NCI-H2227 treated with DMSO at 0.1 percent for 48 hours (cell line): ENCODE measurements at regions not wholly inside any gene's neighbourhood (a gene's known extent, or its start where the extent isn't known, plus 50 kb on each side); places are given as distances from the start of the nearest gene placed in this dataset.

ENCODE experiments used
- DNase-seq: peaks from one replicate; lab custom pipeline; 2025; lab: John Stamatoyannopoulos, UW

GRCh38 chr2:111647359-111647758 is 236.6 kb downstream of the ANAPC1 start:
- no peak for DNase-seq

- DNase-seq = no peak
These were observed 232.0 kb downstream of the ANAPC1 start for GRCh38 chr2:111652038-111652437.

- no peak for DNase-seq
These were observed 231.3 kb downstream of the ANAPC1 start for GRCh38 chr2:111652681-111653080.

- DNase-seq = no peak
These were observed 230.8 kb downstream of the ANAPC1 start for GRCh38 chr2:111653103-111653624.

GRCh38 chr2:111653913-111654312 is 230.1 kb downstream of the ANAPC1 start:
- no peak for DNase-seq

DNA sequence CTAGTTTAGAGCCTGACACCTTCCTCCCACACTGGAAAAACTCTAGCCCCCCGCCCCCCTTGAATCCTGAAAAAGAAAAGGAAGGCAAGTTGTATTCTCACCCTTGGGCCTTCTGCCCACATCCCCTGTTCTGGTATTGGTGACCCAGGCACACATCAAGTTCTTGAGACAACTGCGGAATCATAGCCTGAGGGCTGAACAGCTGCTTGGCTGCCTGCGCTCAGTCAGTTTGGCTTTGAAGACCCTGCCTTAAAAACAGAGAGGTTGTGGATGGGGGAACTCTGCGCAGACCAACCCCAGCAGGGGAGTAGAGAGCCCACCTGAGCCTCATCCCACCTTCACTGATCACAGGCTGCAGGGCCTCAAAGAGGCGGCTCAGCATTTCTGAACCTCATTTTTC is 229.2 kb downstream of the ANAPC1 start:
- DNase-seq = no peak

- no peak for DNase-seq
These were observed 227.6 kb downstream of the ANAPC1 start for GRCh38 chr2:111656436-111656835.

DNA sequence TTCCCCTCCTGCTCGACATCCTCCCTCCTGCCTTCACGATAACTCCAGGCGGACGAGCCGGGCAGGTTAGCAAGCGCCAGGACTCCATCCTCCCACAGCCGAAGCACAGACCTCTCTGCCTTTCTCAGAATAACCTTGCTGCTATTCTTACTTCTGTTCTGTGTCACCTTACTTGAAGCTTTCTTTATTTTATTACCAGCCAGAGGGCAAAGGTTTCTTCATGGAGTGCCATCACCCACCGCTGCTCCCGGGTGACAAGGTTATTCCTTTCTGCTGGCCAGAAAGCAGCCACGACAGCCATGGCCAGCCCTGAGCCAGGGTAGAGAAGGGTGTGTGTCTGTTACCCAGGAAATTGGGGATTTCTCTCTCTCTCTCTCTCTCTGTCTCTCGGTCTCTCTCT is 227.1 kb downstream of the ANAPC1 start:
- no peak for DNase-seq

DNA sequence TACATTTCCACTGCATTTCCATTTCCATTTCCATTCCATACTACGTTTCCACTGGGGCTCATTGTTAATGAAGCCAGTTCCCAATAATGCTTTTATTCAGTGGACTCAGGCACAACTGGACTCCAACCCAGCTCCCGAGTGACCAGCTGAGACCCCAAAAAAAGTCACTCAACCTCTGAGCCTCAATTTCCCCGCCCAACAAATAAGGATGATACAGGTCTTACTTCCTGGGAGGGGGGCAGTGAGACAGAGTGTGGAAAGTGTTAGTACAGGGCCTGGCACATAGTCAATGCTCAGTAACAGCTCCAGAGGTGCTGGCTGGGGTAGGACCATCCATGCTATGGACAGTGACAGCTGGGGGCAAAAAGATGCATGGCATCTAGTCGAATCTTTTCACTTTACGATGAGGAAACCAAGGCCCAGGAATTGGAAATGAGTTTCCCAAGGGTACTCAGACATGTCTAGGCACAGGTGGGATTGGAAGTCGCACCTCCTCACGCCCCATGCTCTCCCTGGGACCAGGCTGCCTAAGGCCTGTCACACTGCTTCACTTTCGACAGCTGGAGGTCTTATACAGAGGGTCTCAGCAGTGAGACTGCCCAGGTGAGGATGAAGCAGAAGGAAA is 226.5 kb downstream of the ANAPC1 start:
- no peak for DNase-seq

DNA sequence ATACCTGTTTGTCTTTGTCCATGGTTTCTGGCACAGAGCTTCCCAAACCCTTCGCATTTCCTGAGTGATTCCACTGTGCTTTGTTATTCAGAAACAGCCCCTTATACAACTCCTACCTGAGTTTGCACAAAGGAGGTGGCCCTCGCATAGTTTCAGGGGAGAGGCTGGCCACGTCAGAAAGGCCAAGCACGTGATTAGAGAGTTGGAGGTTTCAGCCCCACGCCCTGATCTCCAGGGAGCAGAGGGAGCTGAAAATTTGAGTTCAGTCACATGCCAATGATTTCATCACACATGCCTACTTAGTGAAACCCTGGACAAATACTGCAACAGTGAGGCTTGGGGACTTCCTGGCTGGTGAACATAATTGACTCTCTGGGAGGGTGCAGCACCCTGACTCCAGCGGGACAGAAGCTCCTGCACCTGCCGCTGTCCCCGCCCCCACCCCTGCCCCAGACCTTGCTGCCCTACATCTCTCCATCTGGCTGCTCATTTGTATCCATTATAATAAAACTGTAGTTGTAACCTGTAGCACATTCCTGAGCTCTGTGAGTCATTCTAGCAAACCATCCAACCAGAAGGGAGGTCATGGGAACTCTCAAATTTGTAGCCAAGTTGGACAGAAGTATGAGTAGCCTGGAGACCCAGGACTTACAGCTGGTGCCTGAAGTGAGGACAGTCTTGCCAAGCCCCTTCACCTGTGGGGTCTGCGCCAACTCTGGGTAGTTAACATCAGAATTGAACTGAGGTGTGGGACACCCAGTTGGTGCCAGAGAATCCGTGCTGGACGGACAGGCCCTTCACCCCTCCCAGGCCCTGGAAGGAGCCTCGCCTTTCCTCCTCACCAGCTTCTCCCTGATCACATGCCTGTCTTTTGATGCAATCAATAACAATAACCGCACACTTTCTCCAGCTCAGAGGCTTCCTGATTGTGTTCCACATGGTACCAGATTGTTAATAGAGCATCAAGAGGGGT is 224.3 kb downstream of the ANAPC1 start:
- no peak for DNase-seq

- DNase-seq = no peak
These were observed 223.2 kb downstream of the ANAPC1 start for GRCh38 chr2:111660811-111661210.

GRCh38 chr2:111661286-111661940 is 222.6 kb downstream of the ANAPC1 start:
- no peak for DNase-seq

- no peak for DNase-seq
These were observed 221.8 kb downstream of the ANAPC1 start for GRCh38 chr2:111662039-111662770.

DNA sequence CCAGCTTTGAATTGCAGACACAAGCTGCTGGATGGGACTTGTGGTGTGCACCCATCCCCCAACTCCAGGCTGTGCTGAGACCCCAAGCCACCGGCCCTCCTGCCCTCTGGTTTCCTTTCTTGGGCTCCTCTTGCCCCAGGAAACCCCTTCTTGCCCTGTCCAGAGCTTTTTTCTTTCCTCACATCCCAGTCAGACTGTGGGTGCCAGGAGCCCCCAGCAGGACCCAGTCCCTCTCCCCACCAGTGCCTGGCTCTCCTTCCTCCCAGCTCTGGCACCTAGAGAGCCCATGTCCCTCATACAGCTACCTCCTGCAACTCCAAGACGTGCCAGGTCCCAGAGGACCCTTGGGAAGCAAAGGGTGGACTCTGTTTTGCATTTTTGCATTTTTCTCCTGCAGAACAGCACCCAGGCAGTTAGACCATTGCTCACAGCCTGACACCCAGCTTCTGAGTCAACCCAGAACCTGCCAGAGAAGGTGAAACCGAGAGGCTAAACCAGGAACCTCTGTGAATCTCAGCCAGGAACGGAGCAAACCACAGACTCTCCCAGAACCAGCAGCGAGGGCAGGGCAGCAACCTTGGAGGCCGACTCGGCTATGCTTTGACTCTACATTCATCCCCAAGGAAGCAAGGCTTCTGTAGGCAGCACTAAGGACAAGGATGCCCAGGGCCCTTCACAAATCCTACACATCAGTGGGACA is 221.1 kb downstream of the ANAPC1 start:
- no peak for DNase-seq

GRCh38 chr2:111663471-111664274 is 220.3 kb downstream of the ANAPC1 start:
- DNase-seq = no peak

DNA sequence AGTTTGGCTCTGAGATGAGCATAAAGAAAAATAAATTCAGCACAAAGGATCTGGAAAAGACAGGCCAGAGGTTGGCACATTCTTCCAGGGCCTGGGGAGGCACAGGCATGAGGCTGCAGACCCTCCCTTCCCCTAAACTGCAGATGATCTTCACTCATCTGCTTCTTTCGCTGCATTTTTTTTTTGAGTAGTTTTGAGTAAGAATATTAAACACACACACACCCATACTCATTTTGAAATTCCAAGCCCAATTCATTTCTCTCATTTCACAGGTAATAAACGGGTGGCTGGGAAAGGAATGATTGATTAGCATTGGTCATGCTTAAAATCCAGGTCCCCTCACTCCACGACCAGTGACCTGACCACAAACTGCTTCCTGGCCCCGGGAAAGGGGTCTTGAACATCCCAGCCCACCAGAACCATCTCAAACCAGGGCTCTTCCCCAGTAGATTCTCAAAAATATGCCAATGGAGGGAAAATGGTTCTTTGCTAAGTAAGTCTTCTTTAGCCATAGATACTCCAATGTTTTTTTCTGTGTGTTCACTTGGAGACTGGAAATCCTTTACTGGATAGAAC is 219.6 kb downstream of the ANAPC1 start:
- no peak for DNase-seq

DNA sequence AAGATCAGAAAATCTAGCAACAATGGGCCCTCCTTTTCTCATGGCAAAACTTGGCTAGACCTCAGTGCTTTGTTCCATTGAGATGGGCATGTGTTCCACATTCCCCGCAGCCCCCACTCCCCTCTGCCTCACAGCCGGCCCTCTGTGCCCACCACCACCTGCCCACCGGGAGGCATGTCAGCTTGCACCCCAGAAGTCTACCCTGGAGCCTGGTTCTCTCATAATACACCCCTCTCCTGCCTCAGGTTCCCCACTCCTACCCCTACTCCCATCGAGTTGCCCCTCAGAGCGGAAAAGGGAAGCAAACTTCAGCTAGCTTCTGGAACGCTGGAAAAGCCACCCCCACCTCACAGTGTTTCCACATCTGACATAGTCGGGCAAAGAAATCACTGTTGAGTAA is 219.0 kb downstream of the ANAPC1 start:
- no peak for DNase-seq

GRCh38 chr2:111665551-111666116 is 218.4 kb downstream of the ANAPC1 start:
- no peak for DNase-seq

- no peak for DNase-seq
These were observed 217.8 kb downstream of the ANAPC1 start for GRCh38 chr2:111666160-111666559.

DNA sequence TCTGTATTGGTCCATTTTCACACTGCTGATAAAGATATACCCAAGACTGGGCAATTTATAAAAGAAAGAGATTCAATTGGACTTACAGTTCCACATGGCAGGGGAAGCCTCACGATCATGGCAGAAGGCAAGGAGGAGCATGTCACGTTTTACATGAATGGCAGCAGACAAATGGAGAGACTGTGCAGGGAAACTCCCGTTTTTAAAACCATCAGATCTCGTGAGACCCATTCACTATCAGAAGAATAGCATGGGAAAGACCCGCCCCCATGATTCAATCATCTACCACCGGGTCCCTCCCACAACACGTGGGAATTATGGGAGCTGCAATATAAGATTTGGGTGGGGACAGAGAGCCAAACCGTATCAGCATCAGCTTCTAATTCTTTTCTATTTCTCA is 217.0 kb downstream of the ANAPC1 start:
- no peak for DNase-seq
